Left ventricle myocardium inferior (tissue), 1 donor: ENCODE measurements at regions not wholly inside any gene's neighbourhood (a gene's known extent, or its start where the extent isn't known, plus 50 kb on each side); places are given as distances from the start of the nearest gene placed in this dataset.
A peak's percentile ranks its signal among the peaks of the same experiment; 100 is the strongest.

Source experiments
- DNase-seq: peaks from one replicate; pipeline ENCODE4 v3.0.0-alpha.2; 2020
- H3K27ac ChIP-seq: fragments of 200-600 bp; replicated peaks from 2 replicates; pipeline ENCODE4 v1.8.0; 2021
- H3K27me3 ChIP-seq: fragments of 200-600 bp; 2 replicates; pipeline ENCODE4 v1.8.0; 2021; ENCODE audit warnings: low read depth
- H3K36me3 ChIP-seq: fragments of 200-600 bp; 2 replicates; pipeline ENCODE4 v1.8.0; 2021
- H3K4me1 ChIP-seq: fragments of 200-600 bp; 2 replicates; pipeline ENCODE4 v1.8.0; 2021
- H3K4me3 ChIP-seq: fragments of 200-600 bp; 2 replicates; pipeline ENCODE4 v1.8.0; 2021; ENCODE audit warnings: mild to moderate bottlenecking, moderate library complexity
- H3K9me3 ChIP-seq: fragments of 200-600 bp; replicated peaks from 2 replicates; pipeline ENCODE4 v1.8.0; 2021
- CTCF ChIP-seq: fragments of 200-600 bp; IDR thresholded peaks from 2 replicates; pipeline ENCODE4 v1.8.0; 2021; ENCODE audit warnings: antibody characterized with exemption, mild to moderate bottlenecking, borderline replicate concordance
- intact Hi-C: fragments of 100-400 bp; cut with micrococcal nuclease; formaldehyde crosslinking; loops from one replicate; pipeline ENCODE4 v1.11.0; 2022
- donor health status: DM: no; HTN: yes; CAD: no; lungs with severe emphysema.

- Histone ChIP-seq H3K4me3 (no peak overlapping the region), H3K4me1 (peaks cover 17% of the 10 kb centered on the region), H3K27me3 (peaks cover 18% of the 10 kb centered on the region), H3K36me3 (no peaks in the 10 kb centered on the region), H3K9me3 (no peaks in the 10 kb centered on the region), H3K27ac (peak overlapping the region; percentile 51)
- no peak for DNase-seq
- intact Hi-C loops: no loop called here
- no peak for TF ChIP-seq CTCF
Observed at GRCh38 chr7:35450456-35451214, 196.7 kb upstream of the TBX20 start.

GRCh38 chr7:35448486-35448885 lies 194.6 kb upstream of the TBX20 start:
- Histone ChIP-seq H3K27ac (no peak overlapping the region), H3K27me3 (peaks cover 7% of the 10 kb centered on the region), H3K4me1 (peaks cover 21% of the 10 kb centered on the region), H3K9me3 (no peaks in the 10 kb centered on the region), H3K4me3 (no peak overlapping the region), H3K36me3 (no peaks in the 10 kb centered on the region)
- no peak for TF ChIP-seq CTCF
- intact Hi-C loops: no loop called here
- no peak for DNase-seq

DNA sequence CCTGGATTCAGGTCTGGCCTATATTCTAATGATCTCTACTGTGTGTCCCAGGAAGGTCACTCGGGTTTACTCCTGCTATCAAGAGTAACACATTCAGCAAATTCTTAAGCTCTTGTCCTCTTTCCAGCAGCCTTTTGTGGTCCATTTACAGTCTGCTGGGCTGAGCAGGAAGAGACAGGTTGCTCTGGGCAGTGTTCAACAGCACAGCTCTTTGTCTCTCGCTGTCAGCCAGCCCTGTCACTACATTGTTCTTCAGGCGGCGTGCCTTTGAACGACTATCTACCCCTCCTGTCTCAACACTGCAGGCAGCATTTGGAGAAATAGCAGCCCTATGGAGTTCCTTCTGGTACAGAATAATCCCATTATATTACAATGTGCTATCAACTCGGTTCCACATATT lies 192.2 kb upstream of the TBX20 start:
- intact Hi-C loops: no loop called here
- no peaks in the 10 kb centered on the region for H3K9me3 ChIP-seq

GRCh38 chr7:35437619-35438275 lies 183.8 kb upstream of the TBX20 start:
- TF ChIP-seq CTCF: no peak
- intact Hi-C loops: no loop called here

More for the DNA sequence above, 192.2 kb upstream of the TBX20 start:
- Histone ChIP-seq H3K27ac (peak overlapping the region; percentile 66), H3K4me3 (no peak overlapping the region), H3K4me1 (peaks cover 21% of the 10 kb centered on the region), H3K27me3 (peaks cover 7% of the 10 kb centered on the region), H3K36me3 (no peaks in the 10 kb centered on the region)
- DNase-seq: peak; percentile 41
- no peak for TF ChIP-seq CTCF

DNA sequence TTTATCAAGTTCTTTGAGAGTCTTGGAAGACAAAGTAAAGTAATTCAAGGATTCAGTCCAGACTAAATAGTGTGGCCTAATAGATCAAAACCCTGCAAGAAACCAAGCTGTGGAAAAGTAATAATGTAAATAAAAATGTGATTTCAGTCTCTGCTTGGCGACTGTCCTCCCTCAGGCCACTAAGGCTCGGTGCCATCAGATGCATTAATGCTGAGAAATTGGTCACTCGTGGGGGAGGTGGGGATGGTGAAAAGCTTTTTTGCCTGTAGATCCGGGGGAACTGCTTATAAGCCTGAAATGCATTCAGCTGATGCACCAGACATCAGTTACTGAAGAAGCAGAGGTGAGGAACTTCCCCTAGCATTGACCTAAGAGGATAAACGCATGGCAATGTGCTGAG lies 182.6 kb upstream of the TBX20 start:
- TF ChIP-seq CTCF: no peak
- Histone ChIP-seq H3K9me3 (peaks cover 9% of the 10 kb centered on the region), H3K36me3 (no peaks in the 10 kb centered on the region), H3K4me3 (no peak overlapping the region), H3K4me1 (peaks cover 3% of the 10 kb centered on the region), H3K27ac (no peak overlapping the region), H3K27me3 (no peaks in the 10 kb centered on the region)
- DNase-seq: no peak
- intact Hi-C loops: no loop called here

More at GRCh38 chr7:35437619-35438275, 183.8 kb upstream of the TBX20 start:
- Histone ChIP-seq H3K4me1 (peaks cover 3% of the 10 kb centered on the region), H3K4me3 (no peak overlapping the region), H3K9me3 (peaks cover 9% of the 10 kb centered on the region), H3K27me3 (no peaks in the 10 kb centered on the region), H3K27ac (peak overlapping the region; percentile 50), H3K36me3 (no peaks in the 10 kb centered on the region)
- peak; percentile 30 for DNase-seq
